Transverse colon (tissue), 4 donors: ENCODE measurements at regions not wholly inside any gene's neighbourhood (a gene's known extent, or its start where the extent isn't known, plus 50 kb on each side); places are given as distances from the start of the nearest gene placed in this dataset.

Experiments used
- DNase-seq: peaks from one replicate; pipeline ENCODE4 v3.0.0-alpha.2; 2019
- H3K27ac ChIP-seq, 4 donors: fragments of 200-600 bp; sonication (generic); 2 replicates each; pipeline ENCODE4 v1.5.1; 2016 to 2018; ENCODE audit warnings: inconsistent platforms in 4 of 4
- H3K27me3 ChIP-seq: fragments of 200-600 bp; sonication (generic); 2 replicates; pipeline ENCODE4 v1.5.1; 2017; ENCODE audit warnings: inconsistent platforms
- H3K36me3 ChIP-seq, 4 donors: fragments of 200-600 bp; sonication (generic); 2 replicates each; pipeline ENCODE4 v1.5.1; 2017 to 2019; ENCODE audit warnings: inconsistent platforms in 4 of 4
- H3K4me1 ChIP-seq, 4 donors: fragments of 200-600 bp; sonication (generic); 2 replicates each; pipeline ENCODE4 v1.5.1; 2017 to 2020; ENCODE audit warnings: inconsistent platforms in 4 of 4
- H3K4me3 ChIP-seq, 4 donors: fragments of 200-600 bp; sonication (generic); 1 replicate in 1 of 4; 2 replicates in 3 of 4; pipeline versions ENCODE4 v1.5.1 to v1.6.1; 2017 to 2019; ENCODE audit warnings: inconsistent platforms in 4 of 4
- H3K9me3 ChIP-seq, 2 donors: fragments of 200-600 bp; sonication (generic); 2 replicates each; pipeline ENCODE4 v1.5.1; 2017 to 2019; ENCODE audit warnings: inconsistent platforms in 2 of 2
- EP300 ChIP-seq: sonication (generic); formaldehyde crosslinking; IDR thresholded peaks from one replicate; pipeline ENCODE4 v1.6.1; 2017; ENCODE audit warnings: antibody characterized with exemption, low read depth
- POLR2A ChIP-seq: fragments of 450-650 bp; IDR thresholded peaks from one replicate; pipeline ENCODE4 v1.6.1; 2016; ENCODE audit warnings: antibody characterized with exemption, mild to moderate bottlenecking, moderate library complexity
- POLR2AphosphoS5 ChIP-seq, 3 donors: sonication (generic); formaldehyde crosslinking; IDR thresholded peaks; one replicate each; pipeline ENCODE4 v1.6.1; 2016; ENCODE audit warnings: antibody characterized with exemption in 3 of 3
- WGBS, 2 donors: methylation state at CpG; one replicate each; pipeline ENCODE4 v1.1.5; 2018; ENCODE audit warnings: low coverage in 1 of 2; 5-methylcytosine and 5-hydroxymethylcytosine counted together
- in situ Hi-C, 4 donors: fragments of 200-750 bp; cut with MboI; loops; one replicate each; pipeline versions ENCODE4 v1.15.0 to v1.15.1; 2017; ENCODE audit warnings: low sequenced_read_pairs in 3 of 4, low pct_ligation_motif_present in 1 of 4, low pct_unique_long_range_greater_than_20kb in 1 of 4
- intact Hi-C: fragments of 100-400 bp; cut with DNase I; formaldehyde crosslinking; loops from one replicate; pipeline ENCODE4 v1.15.1; 2023; ENCODE audit warnings: low total_unique reads
- TF ChIP-seq, protein P1 (sequence below), 5 experiments: fragments of 200-600 bp in 3 of 5; fragments of 450-650 bp in 2 of 5; sonication (generic) in 3 of 5; IDR thresholded peaks; 1 replicate in 2 of 5; 2 replicates in 3 of 5; pipeline ENCODE4 v1.5.1; 2016 to 2017; ENCODE audit warnings: antibody characterized with exemption in 5 of 5, inconsistent platforms in 3 of 5, mild to moderate bottlenecking in 2 of 5, moderate library complexity in 1 of 5

GRCh38 chr10:111482621-111483216 lies 405.9 kb downstream of the ADRA2A start:
- no peak overlapping the region for H3K27ac ChIP-seq

GRCh38 chr10:111485767-111486166 lies 408.9 kb downstream of the ADRA2A start:
- H3K27me3 ChIP-seq, result no peaks in the 10 kb centered on the region
- H3K4me3 ChIP-seq, result no peak overlapping the region
- intact Hi-C loops (no loop called here), in situ Hi-C loops (no loop called here)
- peaks cover 3 to 6% of the 10 kb centered on the region in 2 donors for H3K9me3 ChIP-seq
- no peak overlapping the region for H3K27ac ChIP-seq
- DNase-seq, result no peak
- H3K4me1 ChIP-seq, result no peaks in the 10 kb centered on the region
- H3K36me3 ChIP-seq, result no peaks in the 10 kb centered on the region
- TF ChIP-seq POLR2A (no peak), POLR2AphosphoS5 (IDR thresholded peaks at IDR 0.05) (no peak), EP300 (no peak)
- TF ChIP-seq, protein P1, sequence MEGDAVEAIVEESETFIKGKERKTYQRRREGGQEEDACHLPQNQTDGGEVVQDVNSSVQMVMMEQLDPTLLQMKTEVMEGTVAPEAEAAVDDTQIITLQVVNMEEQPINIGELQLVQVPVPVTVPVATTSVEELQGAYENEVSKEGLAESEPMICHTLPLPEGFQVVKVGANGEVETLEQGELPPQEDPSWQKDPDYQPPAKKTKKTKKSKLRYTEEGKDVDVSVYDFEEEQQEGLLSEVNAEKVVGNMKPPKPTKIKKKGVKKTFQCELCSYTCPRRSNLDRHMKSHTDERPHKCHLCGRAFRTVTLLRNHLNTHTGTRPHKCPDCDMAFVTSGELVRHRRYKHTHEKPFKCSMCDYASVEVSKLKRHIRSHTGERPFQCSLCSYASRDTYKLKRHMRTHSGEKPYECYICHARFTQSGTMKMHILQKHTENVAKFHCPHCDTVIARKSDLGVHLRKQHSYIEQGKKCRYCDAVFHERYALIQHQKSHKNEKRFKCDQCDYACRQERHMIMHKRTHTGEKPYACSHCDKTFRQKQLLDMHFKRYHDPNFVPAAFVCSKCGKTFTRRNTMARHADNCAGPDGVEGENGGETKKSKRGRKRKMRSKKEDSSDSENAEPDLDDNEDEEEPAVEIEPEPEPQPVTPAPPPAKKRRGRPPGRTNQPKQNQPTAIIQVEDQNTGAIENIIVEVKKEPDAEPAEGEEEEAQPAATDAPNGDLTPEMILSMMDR (IDR thresholded peaks at IDR 0.05), result no peak
- 78 to 80% methylated on average over 3 of the region's 3 CpGs for WGBS, 2 donors

More at GRCh38 chr10:111482621-111483216, 405.9 kb downstream of the ADRA2A start:
- no peaks in the 10 kb centered on the region for H3K9me3 ChIP-seq
- no peak for DNase-seq
- H3K4me3 ChIP-seq, result no peak overlapping the region
- TF ChIP-seq EP300 (no peak), POLR2AphosphoS5 (IDR thresholded peaks at IDR 0.05) (no peak), POLR2A (no peak)
- TF ChIP-seq, protein P1 (IDR thresholded peaks at IDR 0.05), result no peak
- intact Hi-C loops, result no loop called here
- no peaks in the 10 kb centered on the region for H3K36me3 ChIP-seq
- WGBS, 2 donors, result 72 to 80% methylated on average over 5 of the region's 5 CpGs
- H3K27me3 ChIP-seq, result no peaks in the 10 kb centered on the region
- no peaks in the 10 kb centered on the region for H3K4me1 ChIP-seq
- in situ Hi-C loops, result no loop called here

DNA sequence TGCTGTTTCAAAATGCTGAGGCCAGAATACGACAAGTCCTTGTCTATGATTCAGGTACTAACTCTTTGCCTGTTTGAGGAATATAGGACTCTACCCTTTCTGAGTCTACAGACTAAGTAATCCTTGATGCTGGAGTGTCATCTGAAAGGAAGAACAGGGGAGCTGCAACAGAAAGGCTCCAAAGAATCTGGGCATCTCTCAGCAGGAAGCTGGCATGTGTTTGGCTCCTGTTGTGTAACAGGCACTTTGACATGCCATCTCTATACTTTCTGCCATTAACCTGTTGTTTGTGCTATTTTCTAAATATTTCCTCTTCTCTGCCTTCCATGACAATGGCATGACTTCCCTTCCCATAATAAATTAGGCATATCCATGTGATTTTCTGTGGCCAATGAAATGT lies 409.5 kb downstream of the ADRA2A start:
- in situ Hi-C loops (no loop called here), intact Hi-C loops (no loop called here)
- Histone ChIP-seq H3K36me3 (no peaks in the 10 kb centered on the region), H3K4me1 (no peaks in the 10 kb centered on the region), H3K9me3 (peaks cover 3 to 6% of the 10 kb centered on the region in 2 donors), H3K27me3 (no peaks in the 10 kb centered on the region), H3K4me3 (no peak overlapping the region), H3K27ac (no peak overlapping the region)
- DNase-seq, result no peak
- TF ChIP-seq EP300 (no peak), POLR2AphosphoS5 (IDR thresholded peaks at IDR 0.05) (no peak), POLR2A (no peak)
- TF ChIP-seq, protein P1 (IDR thresholded peaks at IDR 0.05), result no peak
- 65% methylated on average over 1 of the region's 1 CpG; no CpG with 5 or more reads in 1 of the 2 donors for WGBS, 2 donors

DNA sequence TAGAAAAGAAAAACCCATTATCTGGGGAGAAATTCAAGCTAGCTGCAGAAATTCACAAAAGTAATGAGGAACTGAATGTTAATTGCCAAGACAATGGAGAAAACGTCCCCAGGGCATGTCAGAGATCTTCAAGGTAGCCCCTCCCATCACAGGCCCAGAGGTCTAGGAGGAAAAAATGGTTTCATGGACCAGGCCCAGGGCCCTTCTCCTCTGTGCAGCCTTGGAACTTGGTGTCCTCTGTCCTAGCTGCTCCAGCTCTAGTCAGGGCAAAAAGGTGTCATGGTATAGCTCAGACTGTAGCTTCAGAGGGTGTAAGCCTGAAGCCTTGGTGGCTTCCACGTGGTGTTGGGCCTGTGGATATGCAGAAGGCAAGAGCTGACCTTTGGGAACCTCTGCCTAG lies 411.8 kb downstream of the ADRA2A start:
- no peaks in the 10 kb centered on the region for H3K27me3 ChIP-seq
- TF ChIP-seq, protein P1 (IDR thresholded peaks at IDR 0.05), result no peak
- no peak for TF ChIP-seq POLR2AphosphoS5 (IDR thresholded peaks at IDR 0.05)
- H3K9me3 ChIP-seq, result peaks cover 3 to 6% of the 10 kb centered on the region in 2 donors
- intact Hi-C loops, result no loop called here
- WGBS, 2 donors, result 19% methylated on average over 2 of the region's 2 CpGs; no CpG with 5 or more reads in 1 of the 2 donors
- H3K27ac ChIP-seq, result no peak overlapping the region
- no peak for DNase-seq
- H3K4me1 ChIP-seq, result no peaks in the 10 kb centered on the region
- in situ Hi-C loops, result no loop called here
- no peak overlapping the region for H3K4me3 ChIP-seq
- H3K36me3 ChIP-seq, result no peaks in the 10 kb centered on the region
